HG02938 (cell line): ENCODE measurements at regions not wholly inside any gene's neighbourhood (a gene's known extent, or its start where the extent isn't known, plus 50 kb on each side); places are given as distances from the start of the nearest gene placed in this dataset.

Experiments
- ATAC-seq: cut with Tn5 transposase; IDR thresholded peaks from one replicate; pipeline ENCODE4 v1.9.1; 2021; ENCODE audit warnings: mild to moderate bottlenecking, moderate library complexity; ENCODE audit not compliant: unreplicated experiment

GRCh38 chr16:85370543-85370880 is 242.6 kb upstream of the GSE1 start:
- no peak for ATAC-seq

GRCh38 chr16:85370881-85371651 is 242.1 kb upstream of the GSE1 start:
- no peak for ATAC-seq

DNA sequence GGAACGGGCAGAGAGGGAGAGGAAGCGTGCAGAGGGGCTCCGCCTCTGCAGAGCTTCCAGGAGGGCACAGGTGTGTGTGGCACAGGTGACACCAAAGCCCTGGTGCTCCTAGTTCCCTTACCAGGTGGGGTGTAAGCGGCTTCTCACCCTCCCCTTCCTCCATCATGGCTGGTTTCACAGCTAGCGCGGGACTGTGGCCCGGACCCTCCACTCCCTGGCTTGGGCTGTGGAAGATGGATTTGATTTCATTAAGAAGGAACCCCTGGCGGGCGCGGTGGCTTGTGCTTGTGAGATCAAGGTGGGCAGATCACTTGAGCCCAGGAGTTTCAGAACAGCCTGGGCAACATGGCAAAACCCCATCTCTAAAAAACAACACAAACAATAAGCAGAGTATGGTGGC is 241.2 kb upstream of the GSE1 start:
- ATAC-seq: no peak

GRCh38 chr16:85372627-85373372 is 240.3 kb upstream of the GSE1 start:
- ATAC-seq: no peak

DNA sequence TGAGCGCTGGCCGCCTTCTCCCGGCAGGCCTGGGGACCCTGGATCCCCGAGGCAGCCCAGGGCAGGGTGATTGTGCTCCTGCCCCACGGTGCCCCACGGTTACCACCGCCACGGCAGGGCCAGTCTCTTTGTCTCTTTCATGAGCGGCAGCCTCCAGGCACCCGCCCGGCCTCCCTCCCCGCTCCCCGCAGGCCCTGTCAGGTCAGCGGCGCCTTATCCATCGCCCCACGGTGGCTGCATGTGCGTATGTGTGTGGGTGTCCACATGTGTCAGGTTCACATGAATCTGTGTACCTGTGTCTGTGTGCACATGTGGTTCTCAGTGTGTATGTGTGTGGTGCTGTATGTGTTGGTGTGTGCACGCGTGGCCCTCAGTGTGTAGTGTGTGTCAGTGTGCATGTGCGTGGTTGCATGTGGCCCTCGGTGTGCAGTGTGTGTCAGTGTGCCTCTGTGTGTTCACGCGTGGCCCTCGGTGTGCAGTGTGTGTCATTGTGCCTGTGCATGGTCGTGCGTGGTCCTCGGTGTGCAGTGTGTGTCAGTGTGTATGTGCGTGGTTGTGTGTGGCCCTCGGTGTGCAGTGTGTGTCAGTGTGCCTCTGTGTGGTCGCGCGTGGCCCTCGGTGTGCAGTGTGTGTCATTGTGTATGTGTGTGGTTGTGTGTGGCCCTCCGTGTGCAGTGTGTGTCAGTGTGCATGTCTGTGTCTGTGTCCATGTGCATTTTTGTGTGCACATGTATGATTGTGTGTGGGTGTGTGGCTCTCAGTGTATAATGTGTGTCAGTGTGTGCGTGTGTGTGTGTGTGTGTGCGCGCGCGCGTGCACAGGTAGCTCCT is 239.2 kb upstream of the GSE1 start:
- ATAC-seq: no peak

- no peak for ATAC-seq
These were observed 238.6 kb upstream of the GSE1 start for GRCh38 chr16:85374571-85374872.

DNA sequence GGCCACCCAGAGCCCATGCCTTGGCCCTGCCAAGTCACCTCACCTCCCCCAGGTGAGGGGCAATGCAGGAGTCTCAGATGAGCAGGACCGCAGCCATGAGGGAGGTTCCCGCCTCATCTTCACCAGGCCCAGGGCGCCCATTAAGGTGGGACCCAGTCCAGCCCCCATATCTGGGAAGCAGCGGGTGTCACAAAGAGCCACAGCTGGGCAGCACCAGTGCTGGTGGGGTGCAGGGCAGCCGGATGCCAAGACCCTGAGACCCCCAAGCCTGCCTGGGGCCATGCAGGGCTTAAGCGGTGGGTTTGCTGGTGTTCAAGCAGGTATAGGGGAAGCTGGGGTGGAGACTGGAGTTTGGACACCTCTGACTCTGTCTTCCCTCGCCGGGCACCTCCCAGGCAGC is 237.8 kb upstream of the GSE1 start:
- ATAC-seq: no peak

DNA sequence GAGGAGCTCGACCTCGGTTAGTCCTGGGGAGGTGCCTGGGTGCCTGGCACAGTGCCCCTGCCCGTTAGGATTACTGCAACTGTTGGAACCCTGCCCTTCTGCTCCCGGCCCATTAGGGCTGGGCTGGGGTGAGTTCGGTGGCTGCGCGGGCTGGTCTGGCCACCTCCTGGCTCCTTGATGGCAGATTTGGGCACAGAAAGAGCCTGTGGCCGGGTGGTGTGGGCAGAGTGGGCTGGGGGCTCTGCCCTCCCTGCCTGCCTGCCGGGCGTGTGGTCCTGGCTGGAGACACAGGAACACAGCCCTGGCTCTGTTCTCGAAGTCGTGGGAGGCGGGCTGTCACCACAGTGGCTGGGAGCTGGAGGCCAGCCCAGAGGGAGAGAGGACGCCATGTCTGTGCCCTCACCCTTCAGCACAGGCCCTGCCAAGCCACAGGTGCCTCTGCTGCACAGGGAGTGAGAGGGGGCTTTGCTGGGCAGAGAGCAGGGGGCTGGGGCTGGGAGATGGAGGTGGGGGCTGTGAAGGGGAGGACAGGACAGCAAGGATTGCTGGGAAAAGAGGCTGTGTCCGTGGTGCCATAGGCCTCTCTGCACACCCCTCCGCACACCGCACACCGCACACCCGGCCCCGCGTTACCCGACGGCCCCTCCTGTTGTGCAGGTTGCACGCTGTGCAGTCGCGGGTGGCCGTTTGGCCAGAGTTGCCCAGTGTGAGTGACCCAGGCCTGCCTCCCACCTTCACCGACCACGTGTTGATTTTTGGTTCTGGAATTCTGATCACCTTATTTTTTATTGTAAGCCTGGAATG is 236.6 kb upstream of the GSE1 start:
- ATAC-seq: no peak

- ATAC-seq: no peak
These were observed 235.6 kb upstream of the GSE1 start for GRCh38 chr16:85377388-85378144.

GRCh38 chr16:85378145-85379040 is 234.7 kb upstream of the GSE1 start:
- ATAC-seq: no peak

GRCh38 chr16:85379041-85380001 is 233.8 kb upstream of the GSE1 start:
- no peak for ATAC-seq

GRCh38 chr16:85380002-85380395 is 233.1 kb upstream of the GSE1 start:
- ATAC-seq: no peak

DNA sequence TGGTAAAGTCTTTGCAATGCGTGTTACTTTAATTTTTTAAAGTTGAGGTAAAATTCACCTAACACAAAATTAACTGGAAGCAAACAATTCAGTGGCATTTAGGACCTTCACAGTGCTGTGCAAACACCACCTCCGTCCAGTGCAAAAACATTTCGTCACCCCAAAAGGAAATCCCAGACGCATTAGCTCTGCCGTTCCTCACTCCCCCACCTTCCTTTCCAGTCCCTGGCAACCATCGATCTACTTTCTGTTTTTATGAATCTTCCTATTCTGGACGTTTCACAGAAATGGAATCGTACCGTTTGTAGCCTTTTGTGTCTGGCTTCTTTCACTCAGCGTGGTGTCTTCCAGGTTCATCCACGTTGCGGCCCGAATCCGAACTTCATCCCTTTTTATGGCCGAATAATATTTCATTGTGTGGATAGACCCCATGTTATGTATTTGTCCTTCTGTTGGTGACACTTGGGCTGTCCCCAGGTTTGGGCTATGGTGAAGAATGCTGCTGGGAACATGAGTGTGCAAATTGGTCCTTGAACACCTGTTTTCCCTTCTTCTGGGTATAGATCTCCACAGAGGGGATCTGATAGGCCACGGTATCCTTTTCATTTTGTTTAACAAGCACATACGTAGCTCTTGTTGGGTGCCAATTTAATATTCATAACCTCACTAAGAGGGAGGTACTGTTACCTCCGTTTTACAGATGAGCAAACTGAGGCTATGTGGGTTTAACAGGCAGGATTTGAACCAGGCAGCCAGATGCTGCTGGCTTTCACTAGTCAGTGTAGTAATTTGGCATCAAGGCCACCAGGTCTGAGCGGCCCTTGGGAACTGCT is 232.0 kb upstream of the GSE1 start:
- no peak for ATAC-seq

DNA sequence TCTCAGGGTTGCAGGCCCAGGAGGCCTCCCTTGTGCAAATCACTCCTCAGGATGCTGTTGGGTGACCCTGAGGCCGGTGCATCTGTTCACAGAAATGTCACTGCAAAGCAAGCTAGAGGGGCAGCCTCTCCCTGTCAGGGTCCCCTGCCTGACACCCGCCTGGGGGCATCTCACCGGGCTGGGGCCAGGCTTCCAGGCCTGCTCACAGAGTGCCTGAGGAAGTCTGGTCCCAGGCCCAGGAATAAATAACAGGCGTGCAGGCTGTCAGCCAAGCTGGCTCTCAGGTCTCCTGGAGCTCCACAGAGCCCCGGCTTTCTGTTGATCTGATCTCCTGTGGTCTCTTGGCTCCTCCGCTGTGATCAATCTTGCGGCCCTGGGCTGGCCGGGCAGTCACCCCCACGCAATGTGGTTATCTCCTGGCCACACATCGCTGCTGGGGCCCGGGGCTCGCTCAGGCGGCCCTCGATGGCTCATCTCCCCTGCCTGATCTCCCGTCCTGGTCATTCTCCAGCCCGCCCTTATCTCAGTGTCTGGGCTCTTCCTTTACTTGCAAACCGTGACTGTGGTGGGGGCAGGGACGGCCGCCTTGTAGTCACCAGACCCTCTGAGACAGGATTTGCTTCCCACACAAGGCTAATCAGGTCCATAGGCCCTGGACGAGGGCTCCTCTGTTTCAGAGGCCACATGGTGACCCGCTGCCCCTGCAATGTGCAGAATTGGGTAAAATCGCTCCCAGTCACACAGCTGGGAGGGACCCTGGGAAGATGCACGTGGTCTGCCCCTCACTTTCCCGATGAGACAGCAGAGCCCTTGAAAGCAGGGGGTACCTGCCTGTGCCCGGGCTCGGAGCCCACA is 231.2 kb upstream of the GSE1 start:
- ATAC-seq: no peak

GRCh38 chr16:85382717-85383118 is 230.4 kb upstream of the GSE1 start:
- ATAC-seq: no peak
